Endothelial cell of umbilical vein (primary cell): ENCODE measurements at regions not wholly inside any gene's neighbourhood (a gene's known extent, or its start where the extent isn't known, plus 50 kb on each side); places are given as distances from the start of the nearest gene placed in this dataset.

Experiments
- CTCF ChIP-seq, 2 donors: IDR thresholded peaks; 1 replicate in 1 of 2; 2 replicates in 1 of 2; pipeline ENCODE4 v1.5.1; 2011; ENCODE audit warnings: low read length in 2 of 2, mild to moderate bottlenecking in 2 of 2, moderate library complexity in 2 of 2, control low read depth in 1 of 2, inconsistent platforms in 1 of 2, low read depth in 1 of 2; ENCODE audit not compliant: insufficient read depth in 1 of 2; ENCODE audit errors: extremely low read depth in 1 of 2
- MAX ChIP-seq: IDR thresholded peaks from 2 replicates; pipeline ENCODE4 v1.6.1; 2011; ENCODE audit not compliant: insufficient read depth, insufficient read length
- POLR2A ChIP-seq: IDR thresholded peaks from 2 replicates; pipeline ENCODE4 v1.6.1; 2012; ENCODE audit warnings: low read depth, mild to moderate bottlenecking, control low read depth, low read length

GRCh38 chr4:164482758-164483157, 271.2 kb upstream of the SMIM31 start:
- no peak for TF ChIP-seq CTCF (IDR thresholded peaks at IDR 0.05; ENCODE audit: extremely low read depth in 1 of 2, insufficient read depth in 1 of 2, low read depth in 1 of 2, low read length in 2 of 2)
- TF ChIP-seq POLR2A: no peak
- no peak for TF ChIP-seq MAX
